Thyroid gland (tissue), 4 donors: ENCODE measurements at regions not wholly inside any gene's neighbourhood (a gene's known extent, or its start where the extent isn't known, plus 50 kb on each side); places are given as distances from the start of the nearest gene placed in this dataset.
"Not testable (repeated sequence)": the region's sequence is repeated elsewhere in the genome, so short reads cannot be mapped to it uniquely, and the experiment has no call there.

Experiments
- DNase-seq, 2 donors: peaks; one replicate each; pipeline ENCODE4 v3.0.0-alpha.2; 2019
- H3K27ac ChIP-seq, 3 donors: fragments of 200-600 bp; sonication (generic); 1 replicate in 2 of 3; 2 replicates in 1 of 3; pipeline ENCODE4 v1.5.1; 2016 to 2019; ENCODE audit warnings: mild to moderate bottlenecking in 1 of 3, moderate library complexity in 1 of 3
- H3K27me3 ChIP-seq: fragments of 200-600 bp; sonication (generic); one replicate; pipeline ENCODE4 v1.5.1; 2019
- H3K36me3 ChIP-seq, 2 donors: fragments of 200-600 bp; sonication (generic); one replicate each; pipeline ENCODE4 v1.5.1; 2016 to 2019
- H3K4me1 ChIP-seq, 2 donors: fragments of 200-600 bp; sonication (generic); one replicate each; pipeline ENCODE4 v1.5.1; 2017 to 2019
- H3K4me3 ChIP-seq, 3 donors: fragments of 200-600 bp; sonication (generic); replicated peaks in 1 of 3; 1 replicate in 2 of 3; 2 replicates in 1 of 3; pipeline ENCODE4 v1.5.1; 2016; ENCODE audit warnings: mild to moderate bottlenecking in 1 of 3
- H3K9me3 ChIP-seq: fragments of 200-600 bp; sonication (generic); one replicate; pipeline ENCODE4 v1.5.1; 2017
- CTCF ChIP-seq, 6 experiments: fragments of 200-600 bp in 3 of 6; fragments of 450-650 bp in 3 of 6; sonication (generic) in 3 of 6; IDR thresholded peaks; one replicate each; pipeline ENCODE4 v1.5.1; 2016 to 2019; ENCODE audit warnings: antibody characterized with exemption in 6 of 6, mild to moderate bottlenecking in 2 of 6, inconsistent platforms in 1 of 6, moderate library complexity in 1 of 6
- POLR2A ChIP-seq, 2 donors: fragments of 450-650 bp; IDR thresholded peaks; one replicate each; pipeline ENCODE4 v1.6.1; 2017; ENCODE audit warnings: antibody characterized with exemption in 2 of 2, mild to moderate bottlenecking in 2 of 2, moderate library complexity in 1 of 2
- WGBS, 2 donors: methylation state at CpG; one replicate each; pipeline ENCODE4 v1.1.5; 2017; 5-methylcytosine and 5-hydroxymethylcytosine counted together
- intact Hi-C: fragments of 100-400 bp; cut with DNase I; formaldehyde crosslinking; loops from one replicate; pipeline ENCODE4 v1.15.1; 2023

GRCh38 chr4:119977076-119977940 lies 89.3 kb downstream of the MAD2L1 start:
- no peaks in the 10 kb centered on the region for H3K4me1 ChIP-seq
- WGBS, 2 donors, result 55 to 58% methylated on average over 9 of the region's 9 CpGs
- no peak for DNase-seq
- TF ChIP-seq POLR2A (IDR thresholded peaks at IDR 0.05) (no peak), CTCF (IDR thresholded peaks at IDR 0.05) (no peak)
- H3K36me3 ChIP-seq, result no peaks in the 10 kb centered on the region
- no peak overlapping the region for H3K27ac ChIP-seq
- H3K9me3 ChIP-seq, result no peaks in the 10 kb centered on the region
- H3K27me3 ChIP-seq, result no peaks in the 10 kb centered on the region
- H3K4me3 ChIP-seq, result no peak overlapping the region
- intact Hi-C loops, result no loop called here

GRCh38 chr4:119971431-119972084 lies 95.1 kb downstream of the MAD2L1 start:
- intact Hi-C loops, result no loop called here
- no peaks in the 10 kb centered on the region for H3K27me3 ChIP-seq
- H3K27ac ChIP-seq, result no peak overlapping the region
- H3K9me3 ChIP-seq, result no peaks in the 10 kb centered on the region
- H3K36me3 ChIP-seq, result no peaks in the 10 kb centered on the region
- no peak for DNase-seq
- no peak overlapping the region for H3K4me3 ChIP-seq
- TF ChIP-seq POLR2A (IDR thresholded peaks at IDR 0.05) (no peak), CTCF (IDR thresholded peaks at IDR 0.05) (no peak)
- 83 to 88% methylated on average over 1 of the region's 1 CpG for WGBS, 2 donors
- H3K4me1 ChIP-seq, result no peaks in the 10 kb centered on the region

- no peaks in the 10 kb centered on the region for H3K27me3 ChIP-seq
- no peaks in the 10 kb centered on the region for H3K9me3 ChIP-seq
- intact Hi-C loops, result no loop called here
- no peak for TF ChIP-seq POLR2A (IDR thresholded peaks at IDR 0.05)
- no peak for TF ChIP-seq CTCF (IDR thresholded peaks at IDR 0.05)
- no peaks in the 10 kb centered on the region for H3K4me1 ChIP-seq
- H3K27ac ChIP-seq, result no peak overlapping the region
- DNase-seq, result no peak
- H3K36me3 ChIP-seq, result no peaks in the 10 kb centered on the region
- no peak overlapping the region for H3K4me3 ChIP-seq
These were observed 104.0 kb downstream of the MAD2L1 start for GRCh38 chr4:119962631-119963030.

GRCh38 chr4:119958983-119959382 lies 107.7 kb downstream of the MAD2L1 start:
- TF ChIP-seq CTCF (IDR thresholded peaks at IDR 0.05) (no peak), POLR2A (IDR thresholded peaks at IDR 0.05) (no peak)
- Histone ChIP-seq H3K4me3 (no peak overlapping the region), H3K27ac (no peak overlapping the region), H3K27me3 (no peaks in the 10 kb centered on the region), H3K9me3 (no peaks in the 10 kb centered on the region), H3K4me1 (no peaks in the 10 kb centered on the region), H3K36me3 (no peaks in the 10 kb centered on the region)
- intact Hi-C loops, result no loop called here
- DNase-seq, result no peak

- no peaks in the 10 kb centered on the region for H3K4me1 ChIP-seq
- no peaks in the 10 kb centered on the region for H3K27me3 ChIP-seq
- no peaks in the 10 kb centered on the region for H3K36me3 ChIP-seq
- H3K27ac ChIP-seq, result no peak overlapping the region
- DNase-seq, result no peak
- no peaks in the 10 kb centered on the region for H3K9me3 ChIP-seq
- TF ChIP-seq POLR2A (IDR thresholded peaks at IDR 0.05), result no peak
- TF ChIP-seq CTCF (IDR thresholded peaks at IDR 0.05), result no peak
- no peak overlapping the region for H3K4me3 ChIP-seq
- intact Hi-C loops, result no loop called here
- 83% methylated on average over 3 of the region's 3 CpGs for WGBS, 2 donors
These were observed 111.4 kb downstream of the MAD2L1 start for GRCh38 chr4:119955256-119955655.

- H3K4me1 ChIP-seq, intact Hi-C loops: not testable (repeated sequence)
- WGBS, 2 donors, result 95 to 97% methylated on average over 14 to 15 of the region's 18 CpGs
These were observed 112.2 kb downstream of the MAD2L1 start for GRCh38 chr4:119954487-119954886.

More at GRCh38 chr4:119954487-119954886, 112.2 kb downstream of the MAD2L1 start:
- not testable (repeated sequence) for H3K27me3 ChIP-seq, H3K9me3 ChIP-seq, H3K36me3 ChIP-seq, DNase-seq, H3K4me3 ChIP-seq, H3K27ac ChIP-seq
